CD4-positive, alpha-beta T cell treated with Interleukin-21 for 1 hour (primary cell): ENCODE measurements at regions not wholly inside any gene's neighbourhood (a gene's known extent, or its start where the extent isn't known, plus 50 kb on each side); places are given as distances from the start of the nearest gene placed in this dataset.

ENCODE experiments used
- DNase-seq: peaks from one replicate; pipeline ENCODE4 v3.0.0-alpha.2; 2020

DNA sequence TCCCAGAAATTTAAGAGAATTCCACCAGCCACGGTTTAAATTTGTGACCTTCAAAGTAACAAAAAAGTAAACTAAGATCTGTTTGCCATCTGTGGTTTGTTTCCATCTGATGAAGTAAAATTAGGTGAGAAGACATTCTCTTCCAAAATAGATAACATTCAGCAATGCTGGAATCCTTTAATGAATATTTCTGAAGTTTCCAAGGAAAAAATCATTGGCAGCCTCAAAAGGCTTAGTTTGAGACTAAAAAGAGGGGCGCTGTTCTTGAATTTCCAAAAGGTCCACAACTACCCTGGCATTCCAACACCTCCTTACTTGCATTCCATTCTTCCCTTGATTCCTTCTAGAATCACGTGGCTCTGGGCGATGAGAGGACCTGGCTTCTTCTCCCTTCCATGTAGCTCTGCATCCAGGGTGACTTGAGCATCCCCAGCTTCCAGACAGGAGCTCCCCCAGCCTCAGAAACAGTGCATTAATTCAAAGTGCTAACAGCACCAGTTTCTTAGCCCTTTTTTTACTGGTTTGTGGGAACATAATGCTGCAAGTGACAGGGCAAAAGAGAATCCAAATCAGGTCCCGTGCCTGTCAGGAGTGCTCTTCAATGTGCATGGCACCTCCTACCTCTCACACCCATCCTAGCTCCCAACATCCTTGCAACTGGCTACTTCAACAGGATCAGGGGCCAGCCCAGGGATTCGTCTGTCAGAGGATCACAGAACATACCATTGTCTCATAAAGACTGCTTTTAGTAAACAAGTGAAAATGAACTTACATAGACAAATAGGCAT lies 191.5 kb upstream of the S1PR3 start:
- DNase-seq: no peak

DNA sequence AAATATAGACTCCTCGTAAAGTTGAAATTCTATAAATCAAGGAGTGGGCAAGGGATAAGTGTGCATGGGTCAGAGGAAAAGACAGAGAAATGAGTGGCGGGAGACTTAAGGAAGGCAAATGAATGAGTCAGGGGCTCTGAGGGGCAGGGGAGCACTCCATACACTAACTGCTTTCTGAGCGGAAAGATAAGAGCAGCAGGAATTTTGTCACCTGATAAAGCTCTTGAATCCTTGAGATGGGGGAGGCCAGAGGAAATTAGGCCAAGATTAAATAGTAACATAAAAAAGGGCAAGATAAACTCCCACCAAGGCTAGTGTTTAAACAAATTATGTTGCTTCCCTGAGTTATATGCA lies 191.0 kb upstream of the S1PR3 start:
- no peak for DNase-seq

DNA sequence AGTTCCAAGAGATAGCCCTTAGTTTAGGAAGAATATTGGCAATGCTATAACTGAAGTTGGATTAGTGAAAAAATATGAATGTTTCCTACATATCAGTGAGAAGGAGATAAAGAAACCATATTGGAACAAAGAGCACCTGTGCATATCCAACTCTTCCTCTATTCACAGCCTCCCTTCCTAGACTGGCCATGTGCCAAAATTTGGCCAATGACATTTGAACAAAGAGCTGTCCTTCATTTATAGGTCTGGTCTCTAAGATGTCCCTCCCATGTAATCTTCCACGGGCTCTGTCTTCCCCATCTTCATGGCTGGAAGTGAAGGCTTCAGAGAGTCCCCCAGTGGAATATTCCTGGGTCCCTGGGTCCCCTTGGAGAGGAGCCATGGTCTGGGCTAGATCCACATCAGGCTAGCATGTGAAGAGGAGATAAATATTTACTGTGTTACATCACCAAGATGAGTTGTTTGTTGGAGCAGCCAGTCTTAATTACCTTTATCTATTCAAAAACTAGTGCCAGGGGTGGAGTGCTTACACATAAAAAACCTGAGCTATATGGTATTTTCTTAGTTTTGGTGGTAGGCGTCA lies 190.0 kb upstream of the S1PR3 start:
- no peak for DNase-seq

DNA sequence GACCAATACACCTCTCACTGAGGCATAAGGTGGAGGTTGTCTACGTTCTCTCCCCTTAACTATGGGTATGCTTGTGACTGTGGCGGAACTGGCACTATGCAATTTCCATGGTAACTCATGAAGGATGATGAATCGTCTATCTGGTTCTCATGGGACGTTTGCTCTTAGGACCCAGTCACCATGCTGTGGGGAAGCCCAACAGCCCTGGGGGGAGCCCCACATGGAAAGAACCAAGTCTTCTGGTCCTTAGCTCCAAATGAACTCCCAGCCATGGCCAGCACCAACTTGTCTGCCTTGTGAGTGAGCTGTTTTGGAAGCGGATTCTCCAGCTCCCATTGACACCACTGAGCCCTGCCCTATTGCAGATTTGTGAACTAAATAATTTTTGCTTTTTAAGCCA lies 188.7 kb upstream of the S1PR3 start:
- DNase-seq: no peak

DNA sequence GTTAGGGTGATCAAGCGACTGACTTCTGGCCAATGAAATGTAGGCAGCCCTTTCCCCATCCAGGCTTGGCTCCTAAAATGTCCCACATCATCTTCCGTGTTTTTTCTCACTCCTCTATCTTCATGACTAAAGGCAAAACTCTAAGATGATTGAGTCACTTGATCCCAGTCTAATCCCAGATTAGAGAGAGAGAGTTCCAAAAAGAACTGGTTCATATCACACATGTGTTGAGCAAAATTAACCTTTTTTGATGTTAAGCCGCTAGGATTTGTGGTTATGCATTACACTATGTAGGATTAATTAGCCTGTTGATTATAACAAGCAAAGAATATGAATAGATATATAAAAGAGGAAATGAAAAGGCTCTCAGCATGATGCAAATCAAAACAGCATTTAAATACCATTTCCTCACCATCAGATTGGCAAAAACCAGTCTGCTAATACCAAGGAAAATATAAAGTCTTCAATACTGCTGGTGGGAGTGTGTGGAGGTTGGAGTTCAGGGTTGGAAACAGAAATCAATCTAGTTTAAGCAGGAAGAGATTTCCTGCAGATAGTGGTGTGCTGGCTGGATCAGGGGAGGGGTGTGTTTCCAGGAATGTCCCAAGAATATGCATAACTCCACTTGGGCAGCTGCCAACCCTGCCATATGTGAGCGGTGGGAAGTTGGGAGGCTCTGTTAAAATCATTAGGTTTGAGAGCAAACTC lies 187.6 kb upstream of the S1PR3 start:
- no peak for DNase-seq

DNA sequence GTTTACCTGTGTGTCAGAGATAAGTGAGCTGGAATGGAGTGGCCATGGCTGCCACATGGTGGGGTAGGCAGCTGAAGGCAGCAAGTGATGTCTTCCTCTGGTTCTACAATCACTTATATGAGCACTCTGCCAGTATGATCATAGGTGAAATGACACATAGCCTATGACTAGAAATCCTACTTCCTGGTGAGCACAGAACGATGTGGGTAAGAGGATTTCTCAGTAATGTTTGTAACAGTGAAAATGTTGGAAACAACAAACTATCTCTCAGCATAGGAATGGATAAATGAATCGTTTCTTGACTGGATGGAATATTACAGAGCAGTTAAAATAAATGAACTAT lies 187.0 kb upstream of the S1PR3 start:
- no peak for DNase-seq

DNA sequence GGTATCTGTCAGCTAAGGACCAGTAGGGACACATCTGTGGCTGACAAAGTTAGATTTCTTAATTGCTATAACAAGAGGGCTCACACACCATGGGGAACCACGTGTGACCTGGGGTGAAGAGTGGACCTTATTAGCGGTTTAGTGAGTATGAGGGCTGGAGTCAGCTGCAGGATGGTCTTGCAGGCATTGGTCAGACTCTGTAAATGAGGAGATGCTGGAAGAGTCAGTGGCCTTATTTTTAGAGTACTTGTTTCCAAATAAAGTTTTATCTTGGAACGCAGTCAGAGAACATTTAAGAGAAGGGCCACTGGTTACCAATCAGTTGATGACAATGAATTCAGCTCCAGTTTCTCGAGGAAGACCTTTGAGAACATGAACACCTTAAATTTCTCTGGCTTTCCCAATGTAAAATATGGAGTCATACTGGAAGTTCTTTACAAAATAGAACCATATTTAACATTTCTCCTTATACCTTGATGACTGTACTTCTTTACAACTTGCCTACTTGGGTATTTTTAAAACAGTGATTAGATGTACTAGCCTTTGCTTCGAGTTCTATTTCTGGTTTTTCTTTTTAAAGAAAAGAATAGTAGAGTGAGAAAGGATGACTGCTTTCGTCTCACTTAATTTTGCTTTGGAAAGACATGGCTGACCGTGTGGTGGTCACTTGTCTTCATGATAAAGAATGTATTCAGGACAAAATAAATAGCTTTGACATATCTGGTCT lies 185.9 kb upstream of the S1PR3 start:
- no peak for DNase-seq

DNA sequence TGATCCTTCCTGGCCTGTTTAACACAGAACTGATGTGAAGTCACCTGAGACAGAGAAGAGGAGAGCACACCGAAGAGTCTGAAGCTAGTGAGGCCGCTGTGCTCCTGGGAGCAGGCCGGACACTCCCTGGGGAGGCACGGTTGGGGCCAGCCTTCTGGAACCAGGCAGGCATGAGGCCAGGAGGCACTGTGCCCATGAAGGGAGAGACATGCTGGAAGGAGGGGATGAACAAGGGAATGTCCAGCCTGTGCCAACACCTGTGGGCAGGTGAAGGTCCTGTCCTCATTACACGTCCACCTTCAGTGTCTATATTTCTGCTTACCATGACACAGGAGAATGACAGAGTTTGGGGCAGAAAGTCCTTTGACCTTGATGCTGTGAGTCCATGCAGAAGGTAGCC lies 183.8 kb upstream of the S1PR3 start:
- DNase-seq: no peak

DNA sequence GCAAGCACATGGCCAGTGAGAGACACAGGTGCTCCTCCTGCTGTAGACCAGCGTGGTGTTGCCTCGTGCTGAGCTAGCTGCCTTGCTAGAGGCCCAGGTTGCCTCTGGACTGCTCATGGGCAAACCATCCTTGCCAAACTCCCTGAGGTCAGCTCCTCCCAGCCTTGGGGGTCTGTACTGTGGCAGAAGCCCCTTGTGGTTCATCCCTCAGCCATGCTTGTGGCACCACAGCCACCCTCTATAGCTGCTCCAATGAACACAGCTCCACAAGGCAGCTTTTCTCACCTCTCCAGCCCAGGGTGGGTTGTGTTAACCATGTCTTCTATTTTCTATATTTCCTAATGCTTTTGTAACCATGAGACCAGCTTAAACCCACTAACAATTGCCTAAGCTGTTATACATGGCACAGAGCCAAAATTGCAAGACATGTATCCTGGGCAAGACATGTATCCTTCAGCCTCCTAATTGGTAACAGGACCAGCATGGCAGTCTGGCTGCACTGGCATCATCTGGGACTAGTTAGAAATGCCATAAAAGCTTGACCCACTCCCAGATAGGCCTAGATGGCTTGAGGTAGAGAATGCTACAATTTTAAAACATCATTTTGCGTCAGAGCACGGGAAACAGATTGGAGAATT lies 183.1 kb upstream of the S1PR3 start:
- no peak for DNase-seq

DNA sequence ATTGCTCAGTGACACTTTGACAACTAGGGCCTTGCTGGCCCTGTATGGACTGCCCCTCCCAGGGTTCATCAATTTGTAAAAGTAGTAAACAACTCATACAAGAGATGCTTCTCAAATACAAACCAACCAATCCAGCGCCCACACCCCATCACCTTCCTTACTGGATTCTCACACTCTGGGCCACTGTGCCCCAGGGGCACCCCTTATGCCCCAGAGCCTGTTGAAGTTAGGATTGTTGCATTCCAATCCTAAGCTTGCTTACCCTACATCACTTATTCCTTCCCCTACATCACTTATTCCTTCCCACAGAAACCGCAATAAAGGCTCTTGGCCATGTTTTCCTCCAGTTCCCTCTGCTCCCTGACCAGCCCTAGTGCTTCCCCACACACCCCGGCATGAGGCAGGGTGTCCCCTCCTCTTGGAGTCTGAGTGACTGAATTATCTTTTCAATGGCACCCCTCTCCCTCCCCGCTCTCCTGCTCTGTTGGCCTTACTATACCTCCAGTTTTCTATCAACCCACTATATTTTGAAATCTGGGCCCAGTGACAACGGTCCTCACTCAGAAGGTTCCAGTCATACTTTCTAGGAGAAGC lies 182.4 kb upstream of the S1PR3 start:
- no peak for DNase-seq

DNA sequence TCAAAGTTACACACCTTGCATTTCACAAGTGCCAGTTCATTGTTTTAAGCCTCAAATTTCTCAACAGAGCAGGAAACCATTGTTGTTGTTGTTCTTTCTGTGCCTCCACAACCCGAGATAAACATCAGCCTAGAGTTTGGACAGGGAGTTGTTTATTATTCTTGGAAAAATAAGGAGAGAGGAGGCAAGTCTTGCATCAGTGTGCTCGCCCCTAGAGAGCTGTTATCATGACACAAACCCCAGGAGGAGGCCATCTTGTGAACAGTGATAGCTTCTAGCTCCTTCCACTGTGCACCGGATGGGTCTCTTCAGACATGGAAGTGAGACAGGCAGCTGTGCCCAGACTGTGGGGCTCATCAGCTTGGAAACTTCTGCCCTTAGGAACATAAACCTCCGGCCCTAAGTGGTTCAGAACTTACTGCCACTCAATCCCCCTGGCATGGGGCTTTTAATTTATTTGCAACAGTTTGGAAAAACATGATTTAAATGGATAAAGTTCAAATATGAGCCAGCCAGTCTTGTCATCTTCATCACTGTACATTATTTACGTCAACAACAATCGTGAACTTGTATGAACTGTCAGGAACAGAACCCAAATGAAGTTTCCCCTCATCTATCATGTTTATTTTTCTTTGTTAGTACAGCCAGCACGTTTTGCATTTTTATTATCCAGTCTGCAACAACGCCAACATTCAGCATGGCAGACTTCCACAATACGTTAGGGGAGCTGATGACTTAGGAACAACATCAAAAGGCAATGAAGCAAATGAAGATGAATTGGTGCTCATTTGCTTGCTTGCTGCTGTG lies 181.7 kb upstream of the S1PR3 start:
- DNase-seq: no peak

DNA sequence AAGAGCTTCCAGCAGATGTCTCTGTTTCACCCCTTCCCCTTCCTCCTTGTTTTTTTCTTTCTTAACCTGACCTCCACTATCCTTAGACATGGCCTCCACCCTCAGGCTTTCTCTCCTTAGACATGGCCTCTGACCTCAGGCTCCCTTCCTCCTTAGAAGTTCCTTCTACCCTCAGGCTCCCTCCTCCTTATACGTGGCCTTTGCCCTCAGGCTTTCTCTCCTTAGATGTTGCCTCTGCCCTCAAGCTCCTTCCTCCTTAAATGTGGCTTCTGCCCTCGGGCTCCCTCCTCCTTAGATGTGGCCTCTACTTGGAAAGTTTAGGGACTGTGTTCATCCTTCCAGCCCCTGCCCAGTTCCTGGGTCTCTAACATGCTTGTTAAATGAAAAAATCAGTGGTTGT lies 180.4 kb upstream of the S1PR3 start:
- no peak for DNase-seq

DNA sequence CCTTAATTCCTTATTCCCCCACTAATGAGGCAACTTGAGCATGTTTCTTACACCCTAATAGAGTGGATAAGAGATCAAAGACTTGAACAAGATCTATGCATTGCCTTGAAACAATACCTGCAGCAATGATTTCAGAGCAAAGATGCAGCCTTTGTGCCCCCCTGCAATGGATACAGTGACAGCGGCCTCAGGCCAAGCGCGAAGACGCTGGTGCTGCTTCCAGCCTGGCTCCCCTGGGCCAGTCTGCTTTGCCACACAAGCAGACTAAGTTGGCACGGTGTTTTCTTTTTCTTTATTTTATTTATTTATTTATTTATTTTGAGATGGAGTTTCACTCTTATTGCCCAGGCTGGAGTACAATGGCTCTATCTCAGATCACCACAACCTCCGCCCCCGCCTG lies 179.8 kb upstream of the S1PR3 start:
- no peak for DNase-seq

DNA sequence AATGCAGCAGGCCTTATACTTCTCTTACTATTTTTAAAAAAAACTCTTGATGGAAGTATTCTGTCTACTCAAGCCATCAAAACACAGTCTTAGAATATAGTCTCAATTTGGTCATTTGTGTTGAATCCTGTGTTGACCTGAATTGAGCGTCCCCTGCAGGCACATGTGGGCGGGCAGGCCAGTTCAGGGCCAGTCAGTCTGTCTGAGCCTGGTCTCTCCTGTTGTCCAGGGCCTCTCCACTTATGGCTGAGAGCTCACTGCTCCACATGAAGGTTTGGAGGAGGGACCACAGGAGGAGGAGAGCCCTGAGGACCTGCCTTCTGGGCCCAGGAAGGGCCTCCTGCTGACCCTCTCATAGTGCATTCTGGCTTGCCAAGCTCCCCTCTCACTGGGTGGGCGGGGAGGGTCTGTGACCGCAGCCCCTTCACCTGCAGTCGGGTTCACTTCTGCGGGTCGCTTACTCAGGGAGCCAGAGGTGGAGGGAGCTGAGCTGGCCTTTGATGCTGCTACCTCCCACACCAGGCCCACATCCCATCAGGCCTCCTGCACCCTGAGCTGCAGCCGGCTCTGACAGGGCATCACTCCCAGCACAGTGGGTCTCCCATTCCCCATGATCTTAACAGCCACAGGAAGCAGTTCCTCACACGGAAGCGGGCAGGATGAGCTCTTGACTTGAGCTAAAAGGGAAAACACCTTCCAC lies 178.2 kb upstream of the S1PR3 start:
- DNase-seq: no peak

DNA sequence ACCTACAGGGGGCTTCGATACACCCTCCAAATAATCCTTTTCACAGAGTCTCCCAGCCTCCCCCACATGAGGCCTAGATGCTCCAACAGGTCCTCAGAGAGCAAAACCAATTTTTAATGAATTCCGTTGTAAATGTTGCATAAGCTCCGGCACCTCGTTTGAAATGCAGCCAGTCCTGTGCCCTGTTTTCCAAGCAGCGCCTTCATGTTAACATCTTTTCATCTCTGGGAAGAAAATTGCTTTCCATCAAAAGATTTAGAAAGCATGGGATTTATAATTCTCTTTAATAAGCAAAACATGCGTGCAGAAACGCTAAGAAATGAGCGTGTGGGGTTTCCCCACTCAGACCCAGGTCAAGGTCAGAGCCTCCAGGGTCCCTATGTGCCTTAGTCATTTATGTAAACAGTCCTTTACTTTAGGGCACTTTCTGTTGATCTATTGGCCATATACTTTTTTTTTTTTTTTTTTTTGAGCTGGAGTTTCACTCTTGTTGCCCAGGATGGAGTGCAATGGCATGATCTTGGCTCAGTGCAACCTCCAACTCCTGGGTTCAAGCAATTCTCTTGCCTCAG lies 177.5 kb upstream of the S1PR3 start:
- DNase-seq: no peak

DNA sequence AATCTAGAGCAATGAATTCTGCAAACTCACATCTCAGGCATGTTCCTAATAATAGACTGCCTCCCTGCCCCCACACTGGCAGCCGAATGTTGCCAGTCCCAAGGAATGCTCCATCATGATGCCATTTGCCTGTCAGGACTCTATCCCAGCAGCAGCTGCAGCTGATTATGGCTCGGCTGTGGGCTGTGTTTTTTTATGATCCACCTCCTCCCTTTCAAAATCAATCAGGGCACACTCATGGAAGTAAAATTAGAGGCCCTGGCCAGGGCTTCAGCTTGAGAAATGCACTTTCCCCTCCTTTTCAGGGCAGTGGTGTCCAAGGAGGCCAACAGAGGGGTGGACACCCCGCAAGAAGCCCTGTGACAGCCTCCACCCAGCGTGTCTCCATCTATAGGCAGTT lies 176.7 kb upstream of the S1PR3 start:
- DNase-seq: no peak

DNA sequence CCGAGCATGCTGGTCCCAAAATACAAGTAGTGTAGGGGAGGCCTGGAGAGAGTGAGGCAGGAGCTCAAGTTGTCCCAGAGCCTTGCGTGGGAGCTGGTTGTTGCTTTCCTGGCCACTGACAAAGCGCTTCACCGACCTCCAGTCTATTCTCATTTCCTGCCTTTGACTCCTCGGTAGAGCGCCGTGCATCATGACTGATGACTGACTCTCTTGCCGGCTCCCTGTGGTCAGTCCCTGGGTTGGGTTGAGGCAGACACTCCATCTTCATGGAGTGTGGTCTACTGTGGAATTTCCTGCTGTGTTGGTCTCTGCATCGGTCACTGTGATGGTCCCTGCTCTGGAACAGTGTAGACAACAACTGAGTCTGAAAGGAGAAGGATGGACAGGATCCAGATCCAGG lies 175.1 kb upstream of the S1PR3 start:
- no peak for DNase-seq

DNA sequence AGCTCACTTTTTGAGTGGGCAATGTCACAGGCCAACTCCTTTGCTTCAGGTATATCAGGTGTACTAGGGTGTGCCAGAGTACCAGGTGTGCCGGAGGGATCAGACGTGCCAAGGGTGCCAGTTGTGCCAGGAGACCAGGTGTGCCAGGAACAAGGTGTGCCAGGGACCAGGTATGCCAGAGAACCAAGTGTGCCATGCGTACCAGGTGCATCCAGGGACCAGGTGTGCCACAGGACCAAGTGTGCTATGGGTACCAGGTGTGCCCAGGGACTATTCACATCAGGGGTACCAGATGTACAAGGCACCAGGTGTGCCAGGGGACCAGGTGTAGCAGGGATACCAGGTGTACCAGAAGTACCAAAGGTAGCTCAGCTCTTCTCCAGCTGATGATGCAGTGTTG lies 174.7 kb upstream of the S1PR3 start:
- DNase-seq: no peak

DNA sequence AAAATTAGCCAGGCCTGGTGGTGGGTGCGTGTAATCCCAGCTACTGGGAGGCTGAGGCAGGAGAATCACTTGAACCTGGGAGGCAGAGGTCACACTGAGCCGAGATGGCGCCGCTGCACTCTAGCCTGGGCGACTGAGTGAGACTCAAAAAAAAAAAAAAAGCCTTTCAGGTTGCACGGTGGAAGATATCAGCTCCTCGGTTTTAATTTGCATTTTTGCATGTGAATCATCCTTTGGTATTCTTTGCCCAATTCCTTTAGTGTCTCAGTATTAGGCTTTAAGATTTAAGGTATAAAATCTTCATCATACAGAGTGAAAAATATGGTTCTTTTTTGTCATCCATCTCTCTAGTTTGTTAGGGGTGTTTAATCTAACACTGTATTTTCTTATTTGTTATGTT lies 173.6 kb upstream of the S1PR3 start:
- no peak for DNase-seq

DNA sequence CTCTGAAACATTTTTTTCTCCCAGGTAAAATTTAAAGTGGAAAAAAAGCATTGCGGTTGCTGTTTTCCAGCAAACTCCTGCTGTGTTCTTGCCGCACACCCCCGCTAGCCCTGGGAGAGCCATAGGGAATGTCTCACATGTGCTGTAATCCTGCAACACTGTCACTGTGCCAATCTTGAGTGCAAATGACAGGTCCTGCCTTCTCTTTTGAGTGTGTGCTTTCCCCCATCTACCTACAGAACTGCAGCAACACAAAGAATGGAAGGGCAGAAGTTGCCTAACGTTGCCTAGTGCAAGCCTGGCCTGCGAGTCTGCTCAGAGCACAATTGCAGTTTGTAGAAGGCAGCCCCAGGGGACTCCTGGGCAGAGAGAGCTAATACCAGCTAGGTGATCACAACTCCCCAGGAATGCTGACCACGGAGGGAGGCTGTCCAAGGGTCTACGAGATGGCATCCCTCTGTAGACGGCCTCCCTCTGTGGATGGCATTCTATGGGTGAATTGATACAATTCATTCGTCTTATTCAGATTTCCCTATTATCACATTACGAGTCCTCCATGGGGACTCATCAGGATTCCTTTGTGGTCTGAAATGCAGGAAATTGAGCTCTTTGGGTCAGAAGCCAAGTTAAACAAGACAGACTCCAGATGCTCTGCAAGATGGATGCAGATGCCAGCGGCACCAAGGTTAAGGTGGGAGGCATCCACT lies 172.6 kb upstream of the S1PR3 start:
- no peak for DNase-seq
